ENCODE measurements at regions not wholly inside any gene's neighbourhood (a gene's known extent, or its start where the extent isn't known, plus 50 kb on each side); places are given as distances from the start of the nearest gene placed in this dataset.
"Not testable (repeated sequence)": the region's sequence is repeated elsewhere in the genome, so short reads cannot be mapped to it uniquely, and the experiment has no call there.

DNA sequence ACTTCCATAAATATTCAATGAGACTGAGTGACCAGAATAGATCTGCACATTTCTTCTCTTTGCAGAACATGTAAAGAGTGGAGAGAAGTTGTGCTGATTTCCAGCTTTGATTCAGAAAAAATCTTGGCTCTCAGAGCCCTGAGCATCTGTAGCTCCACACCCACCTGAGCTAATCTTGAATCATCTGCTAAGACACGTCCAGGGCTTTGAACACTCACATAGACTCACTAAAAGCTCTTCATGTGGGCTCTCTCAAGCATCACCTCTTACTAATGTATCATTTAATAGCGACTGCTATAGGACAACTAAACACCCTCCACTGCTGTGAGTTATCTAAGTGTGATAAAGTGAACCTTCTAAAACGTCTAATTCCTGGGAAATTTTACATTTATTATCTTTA, 147.7 kb upstream of the GRIA3 start:
- no peak for DNase-seq

DNA sequence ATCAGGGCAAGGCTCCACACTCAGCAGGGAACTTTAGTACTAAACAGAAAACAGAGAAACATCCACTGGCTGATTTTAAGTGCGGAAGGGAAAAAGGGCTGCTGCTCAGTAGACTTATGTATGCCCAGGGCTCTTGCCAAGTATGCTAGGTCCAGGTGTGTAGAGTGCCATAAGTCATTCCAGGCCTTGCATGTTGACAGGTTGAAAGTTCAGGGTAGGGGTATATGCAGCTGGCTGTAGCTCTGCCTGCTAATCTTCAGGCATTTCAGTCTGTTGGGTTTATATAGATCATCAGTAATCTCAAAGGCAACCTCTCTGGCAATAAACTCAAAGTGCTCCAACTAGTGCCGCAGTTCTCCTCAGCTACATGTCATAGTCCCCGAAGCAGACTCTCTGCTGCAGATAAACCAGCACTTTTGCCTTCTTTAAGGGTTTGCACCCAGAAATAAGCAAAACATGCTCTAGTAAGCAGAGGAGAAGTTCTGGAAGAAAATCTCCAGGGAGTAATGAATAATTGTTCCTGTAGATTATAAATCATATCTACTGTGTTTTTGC, 134.9 kb upstream of the GRIA3 start:
- no peak for DNase-seq

DNA sequence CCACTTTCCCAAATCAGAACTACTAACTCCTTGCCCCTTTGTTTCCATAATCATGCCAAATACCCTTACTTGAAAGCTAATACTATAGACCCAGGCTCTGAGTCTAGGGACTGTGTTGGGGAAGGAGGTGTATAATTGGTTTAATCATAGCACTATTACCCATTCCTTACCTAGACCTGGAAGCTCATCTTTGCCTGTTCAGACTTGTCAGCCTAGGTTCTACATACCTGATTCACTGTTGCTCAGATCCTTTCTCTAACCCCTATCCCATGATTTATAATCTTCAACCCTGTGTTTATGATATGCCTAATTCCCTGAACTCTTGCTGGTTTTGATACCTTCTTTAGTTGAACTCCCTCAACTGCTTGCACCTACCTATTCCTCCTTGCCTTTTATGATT, 123.1 kb upstream of the GRIA3 start:
- no peak for DNase-seq

DNA sequence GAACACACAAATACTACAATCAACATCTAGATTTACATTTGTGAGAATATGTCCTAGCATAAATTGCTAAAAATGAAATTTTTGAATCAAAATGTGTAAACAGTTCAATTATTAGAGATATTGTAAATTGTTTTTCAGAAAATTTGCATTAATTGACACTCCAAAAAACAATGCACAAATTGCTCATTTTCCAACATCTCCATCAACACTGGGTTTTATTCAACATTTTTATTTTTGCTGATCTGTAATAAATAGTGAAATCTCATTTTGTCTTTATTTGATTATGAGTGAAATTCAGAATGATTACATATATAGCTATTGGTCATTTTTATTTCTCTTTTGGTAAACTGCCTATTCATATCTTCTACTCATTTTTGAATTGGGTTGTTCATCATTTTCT, 120.0 kb upstream of the GRIA3 start:
- DNase-seq: no peak

DNA sequence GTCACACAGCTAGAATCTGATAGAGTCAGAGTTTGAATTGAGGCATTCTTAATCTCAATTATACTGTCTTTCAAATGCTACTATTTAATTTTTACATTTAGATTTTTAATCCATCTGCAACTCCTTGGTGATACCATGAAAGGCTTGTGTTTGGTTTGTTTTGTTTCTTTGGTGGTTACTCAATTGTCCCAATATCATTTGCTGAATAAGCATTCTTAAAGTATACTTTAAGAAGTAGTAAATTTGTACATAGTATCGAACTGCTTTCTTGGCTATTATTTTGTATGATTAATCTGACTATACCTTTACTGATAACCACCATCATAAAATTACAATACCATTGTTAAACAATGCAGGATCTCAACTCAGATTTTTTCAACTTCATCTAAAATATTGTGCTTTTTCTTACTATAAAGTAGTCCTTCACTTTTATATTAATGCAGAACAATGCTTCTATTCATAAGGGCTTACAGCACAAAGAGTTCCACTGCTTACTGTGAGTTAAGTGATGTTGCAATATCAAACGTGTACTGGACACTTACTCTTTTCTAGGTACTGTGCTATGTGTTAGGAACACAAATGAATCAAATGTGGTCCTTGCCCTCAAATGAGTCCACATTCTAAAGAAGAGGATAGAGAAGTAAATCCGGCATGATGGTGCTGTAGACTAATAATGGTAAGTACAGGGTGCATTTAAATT, 111.2 kb upstream of the GRIA3 start:
- no peak for DNase-seq

DNA sequence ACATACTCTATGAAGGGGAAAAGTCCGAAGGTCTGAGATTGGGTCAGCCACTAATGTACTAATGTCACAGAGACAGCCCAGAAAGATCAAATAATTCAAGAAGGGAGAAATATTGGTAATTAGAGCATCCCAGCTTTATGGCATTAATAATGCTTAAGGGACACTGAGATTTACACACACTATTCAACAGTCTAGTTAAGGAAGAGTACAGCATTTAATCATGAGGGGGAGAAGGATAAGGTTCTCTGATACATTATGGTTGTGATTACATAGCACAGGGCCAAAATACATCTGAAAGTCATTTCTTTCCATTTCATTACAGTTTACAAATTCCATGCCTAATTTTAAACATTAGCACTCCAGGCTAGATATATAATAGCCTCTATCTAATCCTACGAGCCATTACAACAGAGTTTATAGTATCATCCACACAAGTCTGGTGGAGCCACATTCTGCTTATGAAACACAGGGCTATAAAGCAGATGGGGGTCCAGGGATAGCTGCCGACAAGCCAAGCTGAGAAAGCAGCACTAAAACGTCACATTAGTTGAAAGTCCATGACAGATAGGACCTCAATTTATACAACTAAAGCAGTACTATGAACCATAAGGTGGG, 108.0 kb upstream of the GRIA3 start:
- no peak for DNase-seq

DNA sequence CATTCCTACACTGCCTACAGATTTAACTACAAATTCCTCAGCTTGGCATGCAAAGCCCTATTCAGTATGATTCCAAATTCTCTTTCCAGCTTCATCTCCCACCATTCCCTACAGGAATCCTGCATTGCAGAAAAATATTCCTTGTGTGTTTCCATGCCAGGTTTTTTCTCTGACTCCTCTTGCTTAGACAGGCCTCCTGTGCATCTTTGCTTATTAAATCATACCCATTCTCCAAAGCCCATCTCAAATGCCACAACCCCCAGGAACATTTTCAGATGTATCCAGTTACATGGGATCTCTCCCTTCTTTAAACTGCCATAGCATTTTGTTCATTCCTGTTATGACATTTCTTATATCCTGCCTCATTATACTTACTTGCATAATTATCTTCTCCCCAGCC, 106.4 kb upstream of the GRIA3 start:
- DNase-seq: no peak

DNA sequence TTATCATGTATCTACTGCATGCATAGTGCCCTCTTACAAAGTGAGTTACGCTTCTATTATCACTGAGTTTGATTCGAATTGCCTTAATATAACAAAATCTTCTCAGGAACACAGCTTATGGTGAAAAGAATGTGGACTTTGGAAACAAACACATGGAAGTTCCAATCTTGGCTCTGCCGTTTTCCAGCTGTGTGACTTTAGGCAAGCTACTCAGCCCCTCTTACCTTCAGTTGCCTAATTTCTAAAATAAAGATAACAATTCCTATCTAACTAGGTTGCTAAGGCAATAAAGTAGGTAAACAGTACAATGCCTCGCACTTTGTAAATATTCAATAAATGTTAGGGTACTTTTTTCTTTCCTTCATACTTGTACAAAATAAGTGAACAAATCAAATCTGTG, 104.0 kb upstream of the GRIA3 start:
- no peak for DNase-seq

DNA sequence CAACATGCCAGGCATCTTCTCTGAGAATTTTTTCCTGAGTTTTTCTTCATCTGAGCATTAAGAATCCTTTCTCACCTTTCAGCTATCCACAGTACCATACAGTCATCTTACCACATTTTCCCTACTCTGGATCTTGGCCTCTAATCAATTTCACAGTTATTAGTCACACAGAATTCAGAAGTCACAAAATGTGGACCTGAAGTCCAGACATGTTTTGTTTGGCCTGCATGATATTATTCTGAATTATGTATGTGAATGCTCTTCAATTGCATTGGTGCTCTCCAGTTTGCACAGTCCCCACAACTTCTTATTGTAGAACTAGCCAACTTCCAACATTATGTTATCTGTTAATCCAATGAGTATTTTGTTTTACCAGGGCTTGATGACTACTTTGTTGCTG, 102.3 kb upstream of the GRIA3 start:
- no peak for DNase-seq

DNA sequence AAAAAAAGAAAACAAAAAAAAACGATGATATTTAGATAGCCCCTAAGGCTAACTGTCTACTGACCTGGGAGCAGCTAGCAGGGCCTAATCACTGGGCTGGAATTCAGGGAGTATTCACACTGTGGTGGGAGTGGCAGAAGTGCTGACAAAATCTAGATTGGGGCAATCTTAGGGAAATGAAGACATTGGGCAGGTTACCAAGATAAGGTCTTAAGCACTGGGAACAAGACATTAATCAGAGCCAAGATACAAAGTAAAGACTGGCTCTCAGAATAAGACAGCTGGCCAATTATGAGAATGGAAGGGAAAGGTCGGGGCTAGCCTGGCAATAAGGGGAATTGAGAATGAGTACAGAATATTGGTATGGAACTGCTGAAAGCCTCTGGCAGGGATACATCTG, 100.2 kb upstream of the GRIA3 start:
- DNase-seq: no peak

DNA sequence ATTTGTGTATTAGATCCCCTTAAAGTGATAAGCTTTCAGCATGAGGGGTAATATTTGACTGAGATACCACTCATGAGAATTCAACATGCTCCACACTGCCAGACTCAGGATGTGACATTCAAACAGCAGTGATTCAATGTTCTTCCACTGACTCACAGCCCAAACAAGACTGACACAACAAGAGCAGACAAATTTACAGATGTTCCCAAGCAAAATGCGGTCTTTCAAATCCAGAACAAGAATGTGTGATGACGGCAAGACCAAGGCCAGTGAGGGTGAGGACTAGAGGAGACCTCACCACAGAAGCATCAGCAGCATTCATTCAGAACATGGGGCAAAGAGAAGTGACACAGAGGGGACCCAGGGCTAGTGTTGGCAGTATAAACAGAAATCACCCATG, 99.3 kb upstream of the GRIA3 start:
- no peak for DNase-seq

DNA sequence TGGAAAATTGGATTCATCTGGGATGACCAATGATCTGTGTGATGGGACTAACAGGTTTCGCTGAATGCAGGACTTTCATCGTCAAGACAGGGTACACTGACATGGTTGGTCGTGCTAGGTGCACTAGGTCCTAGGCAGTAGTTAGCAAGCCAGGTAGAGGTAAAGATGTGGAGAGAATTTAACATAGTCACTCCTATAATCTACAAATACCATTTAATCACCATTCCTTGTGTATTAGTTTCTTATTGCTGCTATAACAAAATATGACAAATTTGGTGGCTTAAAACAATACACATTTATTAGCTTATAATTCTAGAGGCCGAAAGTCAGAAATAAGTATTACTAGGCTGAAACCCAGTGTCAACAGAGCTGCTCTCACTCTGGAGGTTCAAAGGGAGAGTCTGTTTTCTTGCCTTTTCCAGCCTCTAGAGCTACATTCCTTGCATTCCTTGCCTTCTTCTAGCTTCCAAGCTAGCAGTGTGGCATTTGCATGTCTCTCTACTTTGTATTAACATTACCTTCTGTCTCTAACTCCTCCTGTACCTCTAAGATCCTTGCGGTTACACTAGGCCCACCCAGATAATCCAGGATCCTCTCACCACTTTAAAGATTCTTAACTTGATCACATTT, 98.7 kb upstream of the GRIA3 start:
- no peak for DNase-seq

DNA sequence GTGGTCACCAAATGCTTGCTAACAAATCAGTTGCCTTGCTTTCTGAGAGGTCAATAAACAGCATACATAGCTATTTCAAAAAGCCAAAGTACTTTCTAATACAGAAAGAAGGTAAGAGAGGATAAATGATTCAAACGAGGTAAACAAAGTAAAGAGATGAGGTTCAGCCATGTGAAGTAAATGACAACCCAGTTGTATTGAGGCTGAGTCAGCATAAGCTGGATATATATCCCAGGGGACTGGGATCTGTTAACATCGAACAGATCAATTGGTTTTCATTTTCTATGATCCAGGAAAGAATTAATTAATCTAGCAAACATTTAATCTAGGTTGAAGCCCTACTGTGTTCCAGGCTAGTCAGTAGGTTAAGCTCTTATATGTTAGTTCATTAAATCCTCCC, 97.3 kb upstream of the GRIA3 start:
- DNase-seq: no peak

DNA sequence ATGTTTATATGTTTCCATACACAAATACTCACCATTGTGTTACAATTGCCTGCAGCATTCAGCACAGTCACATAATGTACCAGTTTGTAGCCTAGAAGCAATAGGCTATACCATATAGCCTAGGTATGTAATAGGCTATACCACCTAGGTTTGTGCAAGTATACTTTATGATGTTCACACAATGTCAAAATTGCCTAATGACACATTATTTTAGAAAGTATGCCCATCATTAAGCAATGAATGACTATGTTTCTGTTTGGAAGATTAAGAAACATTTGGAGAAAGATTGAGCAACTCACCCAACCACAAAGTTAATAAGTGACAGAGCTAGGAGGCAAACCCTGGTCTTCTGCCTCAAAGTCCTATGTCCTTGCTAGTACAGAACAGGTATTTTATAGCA, 96.8 kb upstream of the GRIA3 start:
- DNase-seq: no peak

DNA sequence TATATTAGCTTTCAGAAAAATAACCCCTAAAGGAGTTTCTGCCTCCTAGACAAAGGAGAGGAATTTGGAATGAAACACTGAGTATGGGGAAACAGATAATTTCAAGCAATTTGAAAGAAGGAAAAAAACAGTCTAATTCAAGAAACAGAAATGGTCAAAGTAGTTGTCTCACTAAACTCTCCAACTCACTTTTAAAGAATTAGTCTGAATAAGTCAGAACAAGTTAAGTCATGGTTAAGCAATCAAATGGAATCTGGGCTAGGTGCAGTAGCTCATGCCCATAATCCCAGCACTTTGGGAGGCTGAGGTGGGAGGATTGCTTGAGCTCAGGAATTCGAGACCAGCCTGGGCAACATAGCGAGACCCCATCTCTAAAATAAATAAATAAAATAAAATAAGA, 95.7 kb upstream of the GRIA3 start:
- DNase-seq: no peak

DNA sequence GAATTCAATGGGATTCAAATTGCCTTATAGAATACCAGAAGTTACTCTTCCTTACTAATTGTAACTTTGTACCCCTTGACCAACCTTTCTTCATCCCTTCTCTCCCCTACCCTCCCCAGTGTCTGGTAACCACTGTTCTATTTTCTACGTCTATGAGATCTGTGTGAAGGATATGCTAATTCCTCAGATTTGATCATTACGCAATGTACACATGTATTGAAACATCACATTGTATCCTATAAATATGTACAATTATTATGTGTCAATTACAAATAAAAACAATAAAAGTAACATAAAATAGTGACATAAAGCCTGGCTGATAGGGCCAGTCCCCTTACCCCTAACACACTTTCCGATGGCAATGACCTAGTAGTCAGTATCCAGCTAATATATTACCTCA, 95.1 kb upstream of the GRIA3 start:
- DNase-seq: no peak

DNA sequence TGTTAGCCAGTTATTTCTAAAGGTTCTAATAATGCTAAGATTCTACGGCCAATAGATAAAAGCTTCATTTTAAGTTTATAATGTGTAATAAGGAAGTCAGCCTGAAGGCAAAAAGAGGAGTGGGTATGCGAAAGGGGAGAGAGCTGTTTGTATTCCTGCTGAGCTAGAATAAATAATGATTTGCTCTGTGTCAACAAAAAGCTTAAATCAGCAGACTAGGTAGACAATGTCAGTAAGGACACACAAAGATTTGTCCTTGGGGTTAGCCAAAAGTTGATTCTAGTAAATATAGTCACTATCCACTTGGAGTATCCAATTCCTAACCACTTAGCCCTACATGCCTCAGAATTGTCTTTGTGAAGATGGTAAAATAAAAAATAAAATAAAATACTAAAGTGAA, 90.3 kb upstream of the GRIA3 start:
- no peak for DNase-seq

DNA sequence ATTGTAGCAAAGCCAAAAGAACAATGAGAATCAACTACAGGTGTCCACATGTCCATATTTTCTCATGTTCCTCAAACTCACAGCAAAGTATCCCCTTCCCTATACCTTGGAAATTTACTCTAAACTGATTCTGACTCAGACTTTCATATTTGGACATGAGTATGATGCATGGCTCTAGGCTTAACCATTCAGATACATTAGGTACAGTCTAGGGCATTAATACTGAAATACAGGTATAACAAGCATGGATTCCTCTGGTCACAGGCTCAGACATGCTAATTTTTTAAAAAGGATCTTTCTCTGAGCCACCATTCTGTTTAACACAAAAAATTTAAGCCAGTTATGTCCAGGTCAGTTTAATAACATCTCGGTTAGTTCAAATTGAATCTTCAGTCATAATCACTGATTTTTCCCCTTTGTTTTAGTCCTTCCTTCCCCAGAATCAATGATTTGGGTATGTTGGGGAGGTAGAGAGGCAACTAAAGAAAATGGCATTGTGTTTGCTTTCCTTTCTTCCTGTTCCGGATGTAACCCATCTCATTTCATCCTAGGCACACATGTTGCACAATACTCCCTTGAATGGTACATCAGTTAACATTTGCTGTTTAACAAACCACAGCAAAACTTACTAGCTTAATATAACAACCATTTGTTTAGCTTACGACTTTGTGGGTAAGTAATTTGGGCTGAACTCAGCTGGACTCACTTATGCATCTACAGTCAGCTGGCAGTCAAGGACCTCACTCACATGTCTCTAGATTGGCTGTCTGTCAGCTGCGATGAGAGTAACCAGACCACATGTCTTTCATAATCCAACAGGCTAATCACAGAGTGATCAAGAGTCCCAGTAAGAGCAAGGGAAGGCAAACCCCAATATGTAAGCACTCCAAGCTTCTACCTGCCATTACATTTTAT, 75.3 kb upstream of the GRIA3 start:
- DNase-seq: no peak

DNA sequence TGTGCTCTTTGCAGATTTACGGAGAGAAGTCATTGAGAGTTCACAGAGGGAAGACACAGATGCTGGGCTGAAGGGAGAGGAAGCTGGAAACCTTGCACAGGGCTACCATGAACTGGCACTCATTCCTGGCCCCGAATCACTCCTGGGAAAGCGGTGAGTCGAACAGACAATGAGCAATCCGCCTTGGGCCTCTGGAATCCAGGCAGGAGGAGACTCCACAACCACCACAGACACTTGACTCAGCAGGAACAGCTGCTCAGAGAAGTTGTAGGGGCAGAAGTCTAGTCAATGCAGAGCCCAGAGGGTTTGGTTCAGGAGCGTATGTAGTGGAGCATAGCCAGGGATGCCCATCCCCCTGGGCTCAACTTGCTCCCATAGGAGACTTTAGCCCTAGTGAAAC, 62.8 kb upstream of the GRIA3 start:
- DNase-seq: no peak

DNA sequence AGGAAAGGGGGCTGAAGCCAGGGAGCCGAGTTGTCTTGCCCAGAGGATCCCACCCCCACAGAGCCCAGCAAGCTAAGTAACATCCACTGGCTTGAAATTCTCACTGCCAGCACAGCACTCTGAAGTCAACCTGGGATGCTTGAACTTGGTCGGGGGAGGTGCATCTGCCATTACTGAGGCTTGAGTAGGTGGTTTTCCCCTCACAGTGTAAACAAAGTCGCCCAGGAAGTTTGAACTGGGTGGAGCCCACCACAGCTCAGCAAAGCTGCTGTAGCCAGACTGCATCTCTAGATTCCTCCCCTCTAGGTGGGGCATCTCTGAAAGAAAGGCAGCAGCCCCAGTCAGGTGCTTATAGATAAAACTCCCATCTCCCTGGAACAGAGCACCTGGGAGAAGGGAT, 54.3 kb upstream of the GRIA3 start:
- DNase-seq: not testable (repeated sequence)
